ENCODE measurements at regions not wholly inside any gene's neighbourhood (a gene's known extent, or its start where the extent isn't known, plus 50 kb on each side); places are given as distances from the start of the nearest gene placed in this dataset.

- intact Hi-C loops (cut with micrococcal nuclease; ENCODE audit: unreplicated experiment): no loop called here
- Histone ChIP-seq H2AFZ (ENCODE audit: low read length) (no peak overlapping the region), H3K9ac (ENCODE audit: insufficient read depth, low read depth, low read length) (no peak overlapping the region), H3K27ac (ENCODE audit: extremely low read length, insufficient read depth, low read length) (no peak overlapping the region), H3K4me3 (replicated peaks in 1 of 3; ENCODE audit: insufficient read depth in 1 of 3, low read depth in 2 of 3, low read length in 3 of 3) (no peak overlapping the region), H4K20me1 (ENCODE audit: insufficient read depth, low read length) (no peaks in the 10 kb centered on the region), H3K79me2 (ENCODE audit: insufficient read depth, low read length) (no peaks in the 10 kb centered on the region), H3K27me3 (ENCODE audit: control insufficient read depth in 1 of 2, insufficient read depth in 2 of 2, low read length in 2 of 2) (no peaks in the 10 kb centered on the region), H3K9me3 (ENCODE audit: low read length) (no peaks in the 10 kb centered on the region), H3K4me2 (ENCODE audit: low read depth, low read length) (no peak overlapping the region), H3K36me3 (replicated peaks in 1 of 2; ENCODE audit: control insufficient read depth in 1 of 2, insufficient read depth in 2 of 2, low read length in 2 of 2) (no peaks in the 10 kb centered on the region), H3K4me1 (ENCODE audit: insufficient read depth, low read length) (no peaks in the 10 kb centered on the region)
- ChIA-PET CTCF (ENCODE audit: low intra/inter-chr PET ratio, low total read pairs) (no interaction called here), POLR2A (no interaction called here)
- ATAC-seq (no peak), DNase-seq (ENCODE audit: low spot score) (no peak), FAIRE-seq (no peak)
- 2% methylated on average over 1 of the region's 1 CpG for WGBS (ENCODE audit: low lambda C conversion rate)
- in situ Hi-C loops (cut with HindIII; ENCODE audit: extremely low pct_ligation_motif_present, low pct_unique_long_range_greater_than_20kb): no loop called here
- BruUV-seq (replicated peaks): no TSS peak
- TF ChIP-seq PAX8 (CRISPR knock-in tag; IDR thresholded peaks at IDR 0.05; ENCODE audit: borderline replicate concordance) (no peak), ATF7 (IDR thresholded peaks at IDR 0.05) (no peak), ATF7 (CRISPR knock-in tag; IDR thresholded peaks at IDR 0.05) (no peak), PHF21A (CRISPR knock-in tag; IDR thresholded peaks at IDR 0.05) (no peak), MAZ (IDR thresholded peaks at IDR 0.05; ENCODE audit: borderline replicate concordance, low read depth, low read length) (no peak), MAZ (CRISPR knock-in tag; IDR thresholded peaks at IDR 0.05; ENCODE audit: low read depth) (no peak), IKZF4 (CRISPR knock-in tag; IDR thresholded peaks at IDR 0.05; ENCODE audit: borderline replicate concordance, low read depth, not compliant biosample characterization) (no peak), PITX1 (CRISPR knock-in tag; IDR thresholded peaks at IDR 0.05) (no peak), MIER2 (CRISPR knock-in tag; IDR thresholded peaks at IDR 0.05) (no peak), ZBTB44 (CRISPR knock-in tag; IDR thresholded peaks at IDR 0.05) (no peak), ZNF34 (CRISPR knock-in tag; IDR thresholded peaks at IDR 0.05; ENCODE audit: borderline replicate concordance) (no peak), NBN (conservative IDR thresholded peaks at IDR 0.05) (no peak), ZNF101 (CRISPR knock-in tag; IDR thresholded peaks at IDR 0.05; ENCODE audit: borderline replicate concordance, low read depth) (no peak)
- TF ChIP-seq, protein P1, sequence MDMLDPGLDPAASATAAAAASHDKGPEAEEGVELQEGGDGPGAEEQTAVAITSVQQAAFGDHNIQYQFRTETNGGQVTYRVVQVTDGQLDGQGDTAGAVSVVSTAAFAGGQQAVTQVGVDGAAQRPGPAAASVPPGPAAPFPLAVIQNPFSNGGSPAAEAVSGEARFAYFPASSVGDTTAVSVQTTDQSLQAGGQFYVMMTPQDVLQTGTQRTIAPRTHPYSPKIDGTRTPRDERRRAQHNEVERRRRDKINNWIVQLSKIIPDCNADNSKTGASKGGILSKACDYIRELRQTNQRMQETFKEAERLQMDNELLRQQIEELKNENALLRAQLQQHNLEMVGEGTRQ (IDR thresholded peaks at IDR 0.05; ENCODE audit: low read depth, low read length): no peak
- TF ChIP-seq, protein P1 (CRISPR knock-in tag; IDR thresholded peaks at IDR 0.05; ENCODE audit: borderline replicate concordance): no peak
- TF ChIP-seq, protein P2, sequence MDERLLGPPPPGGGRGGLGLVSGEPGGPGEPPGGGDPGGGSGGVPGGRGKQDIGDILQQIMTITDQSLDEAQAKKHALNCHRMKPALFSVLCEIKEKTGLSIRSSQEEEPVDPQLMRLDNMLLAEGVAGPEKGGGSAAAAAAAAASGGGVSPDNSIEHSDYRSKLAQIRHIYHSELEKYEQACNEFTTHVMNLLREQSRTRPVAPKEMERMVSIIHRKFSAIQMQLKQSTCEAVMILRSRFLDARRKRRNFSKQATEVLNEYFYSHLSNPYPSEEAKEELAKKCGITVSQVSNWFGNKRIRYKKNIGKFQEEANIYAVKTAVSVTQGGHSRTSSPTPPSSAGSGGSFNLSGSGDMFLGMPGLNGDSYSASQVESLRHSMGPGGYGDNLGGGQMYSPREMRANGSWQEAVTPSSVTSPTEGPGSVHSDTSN (CRISPR knock-in tag; IDR thresholded peaks at IDR 0.05): no peak
- TF ChIP-seq, protein P3, sequence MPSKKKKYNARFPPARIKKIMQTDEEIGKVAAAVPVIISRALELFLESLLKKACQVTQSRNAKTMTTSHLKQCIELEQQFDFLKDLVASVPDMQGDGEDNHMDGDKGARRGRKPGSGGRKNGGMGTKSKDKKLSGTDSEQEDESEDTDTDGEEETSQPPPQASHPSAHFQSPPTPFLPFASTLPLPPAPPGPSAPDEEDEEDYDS (CRISPR knock-in tag; IDR thresholded peaks at IDR 0.05): no peak
Measured at GRCh38 chr6:74070711-74071110, 374.7 kb downstream of the CD109 start.

All from HepG2 (cell line).